ENCODE measurements at regions not wholly inside any gene's neighbourhood (a gene's known extent, or its start where the extent isn't known, plus 50 kb on each side); places are given as distances from the start of the nearest gene placed in this dataset.

DNA sequence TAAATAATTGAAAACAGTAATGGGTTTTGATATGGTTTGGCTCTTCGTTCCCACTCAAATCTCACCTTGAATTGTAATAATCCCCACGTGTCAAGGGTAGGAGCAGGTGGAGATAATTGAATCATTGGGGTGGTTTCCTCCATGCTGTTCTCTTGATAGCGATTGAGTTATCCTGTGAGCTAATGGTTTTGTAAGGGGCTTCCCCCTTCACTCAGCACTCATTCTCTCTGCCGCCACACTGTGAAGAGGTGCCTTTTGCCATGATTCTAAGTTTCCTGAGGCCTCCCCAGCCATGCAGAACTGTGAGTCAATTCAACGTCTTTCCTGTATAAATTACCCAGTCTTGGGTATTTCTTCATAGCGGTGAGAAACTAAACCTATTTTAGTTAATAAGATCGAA, 551.7 kb upstream of the POT1 start:
- TF ChIP-seq, protein P1, sequence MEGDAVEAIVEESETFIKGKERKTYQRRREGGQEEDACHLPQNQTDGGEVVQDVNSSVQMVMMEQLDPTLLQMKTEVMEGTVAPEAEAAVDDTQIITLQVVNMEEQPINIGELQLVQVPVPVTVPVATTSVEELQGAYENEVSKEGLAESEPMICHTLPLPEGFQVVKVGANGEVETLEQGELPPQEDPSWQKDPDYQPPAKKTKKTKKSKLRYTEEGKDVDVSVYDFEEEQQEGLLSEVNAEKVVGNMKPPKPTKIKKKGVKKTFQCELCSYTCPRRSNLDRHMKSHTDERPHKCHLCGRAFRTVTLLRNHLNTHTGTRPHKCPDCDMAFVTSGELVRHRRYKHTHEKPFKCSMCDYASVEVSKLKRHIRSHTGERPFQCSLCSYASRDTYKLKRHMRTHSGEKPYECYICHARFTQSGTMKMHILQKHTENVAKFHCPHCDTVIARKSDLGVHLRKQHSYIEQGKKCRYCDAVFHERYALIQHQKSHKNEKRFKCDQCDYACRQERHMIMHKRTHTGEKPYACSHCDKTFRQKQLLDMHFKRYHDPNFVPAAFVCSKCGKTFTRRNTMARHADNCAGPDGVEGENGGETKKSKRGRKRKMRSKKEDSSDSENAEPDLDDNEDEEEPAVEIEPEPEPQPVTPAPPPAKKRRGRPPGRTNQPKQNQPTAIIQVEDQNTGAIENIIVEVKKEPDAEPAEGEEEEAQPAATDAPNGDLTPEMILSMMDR (IDR thresholded peaks at IDR 0.05; ENCODE audit: low read depth, low read length, poor library complexity, severe bottlenecking): no peak
- TF ChIP-seq EZH2phosphoT487 (IDR thresholded peaks at IDR 0.05; ENCODE audit: borderline replicate concordance, low read length): no peak

All from DOHH2 (cell line).